NCI-H446 (cell line): ENCODE measurements at regions not wholly inside any gene's neighbourhood (a gene's known extent, or its start where the extent isn't known, plus 50 kb on each side); places are given as distances from the start of the nearest gene placed in this dataset.

ENCODE experiments used
- DNase-seq, 2 experiments: peaks; one replicate each; lab custom pipeline; 2025; lab: John Stamatoyannopoulos, UW

- DNase-seq, result no peak
Observed at GRCh38 chr5:2009986-2010914, 127.5 kb upstream of the IRX4 start.

GRCh38 chr5:2008851-2009629 lies 126.3 kb upstream of the IRX4 start:
- DNase-seq, result no peak

GRCh38 chr5:2007878-2008501 lies 125.3 kb upstream of the IRX4 start:
- no peak for DNase-seq

GRCh38 chr5:2007496-2007877 lies 124.8 kb upstream of the IRX4 start:
- no peak for DNase-seq

- DNase-seq, result no peak
Observed at GRCh38 chr5:2006971-2007291, 124.2 kb upstream of the IRX4 start.

GRCh38 chr5:2006193-2006970 lies 123.7 kb upstream of the IRX4 start:
- no peak for DNase-seq

GRCh38 chr5:2005101-2006041 lies 122.6 kb upstream of the IRX4 start:
- no peak for DNase-seq

- DNase-seq, result no peak
Observed at GRCh38 chr5:2003690-2004365, 121.1 kb upstream of the IRX4 start.

GRCh38 chr5:2003206-2003605 lies 120.5 kb upstream of the IRX4 start:
- DNase-seq, result no peak

- no peak for DNase-seq
Observed at GRCh38 chr5:2001300-2001699, 118.6 kb upstream of the IRX4 start.

- no peak for DNase-seq
Observed at GRCh38 chr5:2000591-2000990, 117.9 kb upstream of the IRX4 start.

GRCh38 chr5:1999794-2000193 lies 117.1 kb upstream of the IRX4 start:
- DNase-seq, result no peak

GRCh38 chr5:1998716-1999317 lies 116.1 kb upstream of the IRX4 start:
- no peak for DNase-seq

- DNase-seq, result no peak
Observed at GRCh38 chr5:1998348-1998669, 115.6 kb upstream of the IRX4 start.

GRCh38 chr5:1997640-1998347 lies 115.1 kb upstream of the IRX4 start:
- no peak for DNase-seq

- DNase-seq, result no peak
Observed at GRCh38 chr5:1995491-1995890, 112.8 kb upstream of the IRX4 start.

- DNase-seq, result no peak
Observed at GRCh38 chr5:1987471-1987870, 104.7 kb upstream of the IRX4 start.

GRCh38 chr5:1985781-1986180 lies 103.1 kb upstream of the IRX4 start:
- no peak for DNase-seq

- no peak for DNase-seq
Observed at GRCh38 chr5:1983919-1984695, 101.4 kb upstream of the IRX4 start.
